ENCODE measurements at regions not wholly inside any gene's neighbourhood (a gene's known extent, or its start where the extent isn't known, plus 50 kb on each side); places are given as distances from the start of the nearest gene placed in this dataset.

- Histone ChIP-seq H3K4me1 (ENCODE audit: control insufficient read depth, insufficient read depth, low read length) (no peaks in the 10 kb centered on the region), H2AFZ (ENCODE audit: control insufficient read depth, low read depth, low read length) (no peak overlapping the region), H3K27me3 (replicated peaks in 1 of 2; ENCODE audit: control insufficient read depth in 2 of 2, insufficient read depth in 2 of 2, low read length in 1 of 2) (no peaks in the 10 kb centered on the region), H3K36me3 (ENCODE audit: control insufficient read depth in 2 of 2, insufficient read depth in 2 of 2, low read length in 1 of 2) (no peaks in the 10 kb centered on the region), H3K4me2 (ENCODE audit: control insufficient read depth, insufficient read depth) (no peak overlapping the region), H3K79me2 (ENCODE audit: control insufficient read depth, insufficient read depth, low read length) (no peaks in the 10 kb centered on the region), H3K27ac (ENCODE audit: control insufficient read depth, insufficient read depth) (no peak overlapping the region), H3K9me3 (replicated peaks; ENCODE audit: control insufficient read depth, insufficient read depth, low read length) (no peaks in the 10 kb centered on the region), H3K9ac (ENCODE audit: control insufficient read depth, insufficient read depth, low read length) (no peak overlapping the region), H3K4me3 (no peak overlapping the region), H4K20me1 (ENCODE audit: control insufficient read depth, insufficient read depth) (no peaks in the 10 kb centered on the region)
- BruUV-seq (replicated peaks), result no TSS peak
- WGBS (ENCODE audit: insufficient coverage, insufficient replicate concordance, low lambda C conversion rate, missing lambda C conversion rate), result 10% methylated on average over 1 of the region's 1 CpG
- ChIA-PET SMC1A (ENCODE audit: uncharacterized antibody, unreplicated experiment) (interaction anchor here (0.9 to 2.8 kb wide), 2 partner anchors 16 to 144 kb away, joined by 3 to 5 read pairs; no protein-coding TSS in a partner anchor), RAD21 (ENCODE audit: unreplicated experiment) (no interaction called here), CTCF (no interaction called here), POLR2A (no interaction called here)
- intact Hi-C loops (cut with micrococcal nuclease; ENCODE audit: unreplicated experiment) (no loop called here), in situ Hi-C loops (cut with MboI) (no loop called here)
- ATAC-seq (no peak), DNase-seq (ENCODE audit: low read depth, low spot score) (no peak), FAIRE-seq (no peak)
- no peak for TF ChIP-seq ELK1 (IDR thresholded peaks at IDR 0.05; ENCODE audit: low read depth, low read length)
- TF ChIP-seq ESRRA (IDR thresholded peaks at IDR 0.05; ENCODE audit: low read length), result no peak
- TF ChIP-seq NR2F1 (conservative IDR thresholded peaks at IDR 0.05), result no peak
- no peak for TF ChIP-seq ZSCAN29 (IDR thresholded peaks at IDR 0.05)
- TF ChIP-seq POLR2AphosphoS5 (IDR thresholded peaks at IDR 0.05; ENCODE audit: low read length), result no peak
- TF ChIP-seq TARDBP (IDR thresholded peaks at IDR 0.05; ENCODE audit: borderline replicate concordance), result no peak
- TF ChIP-seq RCOR1 (conservative IDR thresholded peaks at IDR 0.05; ENCODE audit: low read depth, low read length), result no peak
- no peak for TF ChIP-seq MEF2A (IDR thresholded peaks at IDR 0.05; ENCODE audit: insufficient read depth, low read depth, low read length)
These were observed 135.3 kb downstream of the ETAA1 start for GRCh38 chr2:67532387-67532786.

DNA sequence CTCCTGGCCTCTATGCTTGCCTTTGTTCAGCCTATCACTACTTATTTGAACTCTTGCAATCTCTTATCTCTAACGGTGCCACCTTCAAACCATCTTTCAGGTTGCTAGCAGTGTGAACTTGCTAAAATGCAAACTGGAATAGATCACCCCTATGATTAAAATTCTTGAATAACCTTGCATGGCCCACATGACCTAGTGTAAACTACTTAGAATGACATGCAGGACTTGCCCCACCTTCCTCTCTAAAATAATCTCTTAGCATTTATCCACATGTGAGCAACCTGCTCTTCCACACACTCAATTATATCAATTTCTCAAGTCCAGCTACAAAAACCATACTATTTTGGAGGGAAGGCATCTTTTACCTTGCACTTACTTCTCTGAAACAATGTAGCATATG, 137.6 kb downstream of the ETAA1 start:
- ChIA-PET RAD21 (ENCODE audit: unreplicated experiment) (no interaction called here), POLR2A (no interaction called here), SMC1A (ENCODE audit: uncharacterized antibody, unreplicated experiment) (no interaction called here), CTCF (no interaction called here)
- Histone ChIP-seq H2AFZ (ENCODE audit: control insufficient read depth, low read depth, low read length) (no peak overlapping the region), H3K36me3 (ENCODE audit: control insufficient read depth in 2 of 2, insufficient read depth in 2 of 2, low read length in 1 of 2) (no peaks in the 10 kb centered on the region), H3K27me3 (replicated peaks in 1 of 2; ENCODE audit: control insufficient read depth in 2 of 2, insufficient read depth in 2 of 2, low read length in 1 of 2) (no peaks in the 10 kb centered on the region), H3K9me3 (replicated peaks; ENCODE audit: control insufficient read depth, insufficient read depth, low read length) (no peaks in the 10 kb centered on the region), H3K4me2 (ENCODE audit: control insufficient read depth, insufficient read depth) (no peak overlapping the region), H3K4me1 (ENCODE audit: control insufficient read depth, insufficient read depth, low read length) (no peaks in the 10 kb centered on the region), H4K20me1 (ENCODE audit: control insufficient read depth, insufficient read depth) (no peaks in the 10 kb centered on the region), H3K27ac (ENCODE audit: control insufficient read depth, insufficient read depth) (no peak overlapping the region), H3K9ac (ENCODE audit: control insufficient read depth, insufficient read depth, low read length) (no peak overlapping the region), H3K4me3 (no peak overlapping the region), H3K79me2 (ENCODE audit: control insufficient read depth, insufficient read depth, low read length) (no peaks in the 10 kb centered on the region)
- FAIRE-seq (no peak), DNase-seq (ENCODE audit: low read depth, low spot score) (no peak), ATAC-seq (no peak)
- WGBS (ENCODE audit: insufficient coverage, insufficient replicate concordance, low lambda C conversion rate, missing lambda C conversion rate), result 0% methylated on average over 1 of the region's 1 CpG
- in situ Hi-C loops (cut with MboI) (no loop called here), intact Hi-C loops (cut with micrococcal nuclease; ENCODE audit: unreplicated experiment) (no loop called here)
- BruUV-seq (replicated peaks), result no TSS peak
- TF ChIP-seq IRF4 (IDR thresholded peaks at IDR 0.05; ENCODE audit: low read depth, low read length), result no peak
- no peak for TF ChIP-seq NR2F1 (conservative IDR thresholded peaks at IDR 0.05)
- no peak for TF ChIP-seq RFX5 (IDR thresholded peaks at IDR 0.05; ENCODE audit: low read depth, low read length)
- TF ChIP-seq ZNF217 (IDR thresholded peaks at IDR 0.05), result no peak
- no peak for TF ChIP-seq ZBTB40 (IDR thresholded peaks at IDR 0.05; ENCODE audit: borderline replicate concordance)

Data from GM12878 (cell line).